K562 (cell line): ENCODE measurements at regions not wholly inside any gene's neighbourhood (a gene's known extent, or its start where the extent isn't known, plus 50 kb on each side); places are given as distances from the start of the nearest gene placed in this dataset.

ENCODE experiments used
- ATAC-seq: fragments of 200-7000 bp; cut with Tn5 transposase; 3 replicates; pipeline ENCODE4 v1.9.1; 2020; ENCODE audit warnings: moderate library complexity
- BruUV-seq: library from RNA; stranded (reverse); fragments of 400-500 nt; replicated peaks from 2 replicates; lab custom pipeline; 2021; lab: Mats Ljungman, UMichigan
- CTCF ChIA-PET: fragments of 300-600 bp; formaldehyde crosslinking; extraction: SDS; loops from one replicate; lab custom pipeline; 2021; ENCODE audit warnings: low intra/inter-chr PET ratio; lab: Yijun Ruan, JAX
- POLR2A ChIA-PET: fragments of 300-600, 350-650 bp; sonication (Branson Sonifier 250); formaldehyde crosslinking; extraction: SDS; loops from one replicate; lab custom pipeline; 2021; ENCODE audit warnings: antibody characterized with exemption, inconsistent platforms; lab: Yijun Ruan, JAX
- DNase-seq, 4 experiments: peaks; one replicate each; pipeline versions ENCODE4 v3.0.0 to v3.0.0-alpha.2; 2011 to 2018; ENCODE audit warnings: low spot score in 3 of 4, mixed read lengths in 3 of 4; ENCODE audit errors: extremely low read depth in 1 of 4
- FAIRE-seq: peaks from 2 replicates; lab custom pipeline; 2011; peaks lifted over from hg19 to GRCh38; lab: Jason Lieb, UNC
- H2AFZ ChIP-seq: 2 replicates; pipeline ENCODE4 v1.6.0; 2011; ENCODE audit warnings: low read depth, low read length, control low read depth, inconsistent platforms
- H3K27ac ChIP-seq: fragments of 200-600 bp; 3 replicates; pipeline ENCODE4 v1.8.0; 2011; ENCODE audit warnings: low read depth, mild to moderate bottlenecking, control low read depth, inconsistent platforms, low read length, moderate library complexity, mixed read lengths; ENCODE audit errors: extremely low read depth
- H3K27me3 ChIP-seq, 2 experiments: fragments of 300-600 bp in 1 of 2; 2 replicates in 1 of 2; 3 replicates in 1 of 2; pipeline versions ENCODE4 v1.6.0 to v1.8.0; 2011; ENCODE audit warnings: inconsistent platforms in 2 of 2, low read length in 2 of 2, mild to moderate bottlenecking in 1 of 2, mixed read lengths in 1 of 2, moderate library complexity in 1 of 2; ENCODE audit not compliant: control insufficient read depth in 2 of 2, insufficient read depth in 2 of 2
- H3K36me3 ChIP-seq: fragments of 300-600 bp; 3 replicates; pipeline ENCODE4 v1.8.0; 2011; ENCODE audit warnings: mild to moderate bottlenecking, low read length, inconsistent platforms; ENCODE audit not compliant: control insufficient read depth, insufficient read depth
- H3K4me1 ChIP-seq, 2 experiments: fragments of 200-600 bp in 1 of 2; replicated peaks in 1 of 2; 2 replicates in 1 of 2; 3 replicates in 1 of 2; pipeline versions ENCODE4 v1.5.1 to v1.8.0; 2011; ENCODE audit warnings: inconsistent platforms in 2 of 2, low read length in 2 of 2, mild to moderate bottlenecking in 1 of 2, mixed read lengths in 1 of 2, moderate library complexity in 1 of 2; ENCODE audit not compliant: control insufficient read depth in 2 of 2, insufficient read depth in 2 of 2
- H3K4me2 ChIP-seq: 2 replicates; pipeline ENCODE4 v1.6.1; 2011; ENCODE audit warnings: low read length, control low read depth, inconsistent platforms, mixed read lengths; ENCODE audit not compliant: insufficient read depth
- H3K4me3 ChIP-seq: fragments of 200-600 bp; sonication (generic), shearing (Covaris generic); 2 replicates; pipeline ENCODE4 v1.5.1; 2016; ENCODE audit warnings: control low read depth, inconsistent platforms
- H3K79me2 ChIP-seq: fragments of 200-600 bp; 3 replicates; pipeline ENCODE4 v1.8.0; 2011; ENCODE audit warnings: low read length, inconsistent platforms; ENCODE audit not compliant: control insufficient read depth, insufficient read depth
- H3K9ac ChIP-seq, 2 experiments: 2 replicates each; pipeline versions ENCODE4 v1.6.0 to v1.6.1; 2011; ENCODE audit warnings: low read depth in 2 of 2, low read length in 2 of 2, control low read depth in 1 of 2, inconsistent platforms in 1 of 2, mild to moderate bottlenecking in 1 of 2, mixed read lengths in 1 of 2; ENCODE audit not compliant: insufficient read depth in 1 of 2
- H3K9me1 ChIP-seq: one replicate; pipeline ENCODE4 v1.6.0; 2011; ENCODE audit warnings: inconsistent platforms, mild to moderate bottlenecking, low read length, moderate library complexity; ENCODE audit not compliant: control insufficient read depth, insufficient read depth
- H3K9me3 ChIP-seq: replicated peaks from 2 replicates; pipeline ENCODE4 v1.5.1; 2011; ENCODE audit warnings: low read depth, low read length, inconsistent platforms; ENCODE audit not compliant: control insufficient read depth, insufficient read depth
- H4K20me1 ChIP-seq: replicated peaks from 2 replicates; pipeline ENCODE4 v1.6.1; 2011; ENCODE audit warnings: low read length, inconsistent platforms, mixed read lengths; ENCODE audit not compliant: control insufficient read depth, insufficient read depth
- ARHGAP35 ChIP-seq: fragments of 450-650 bp; IDR thresholded peaks from 2 replicates; pipeline ENCODE4 v1.6.1; 2018; ENCODE audit not compliant: partially characterized antibody
- ARID1B ChIP-seq: fragments of 450-650 bp; IDR thresholded peaks from 2 replicates; pipeline ENCODE4 v1.6.1; 2016; ENCODE audit warnings: antibody characterized with exemption, mild to moderate bottlenecking, inconsistent platforms
- CBX8 ChIP-seq: fragments of 200-600 bp; sonication (generic); IDR thresholded peaks from 2 replicates; pipeline ENCODE4 v1.6.1; 2012; ENCODE audit warnings: borderline replicate concordance, mixed run types, low read depth, mild to moderate bottlenecking, moderate library complexity, mixed read lengths, low read length, control low read depth, inconsistent platforms; ENCODE audit not compliant: poor library complexity, severe bottlenecking; ENCODE audit errors: extremely low read depth
- CC2D1A ChIP-seq: fragments of 450-650 bp; IDR thresholded peaks from 2 replicates; pipeline ENCODE4 v1.6.1; 2017; ENCODE audit warnings: mild to moderate bottlenecking
- FOXJ2 ChIP-seq: fragments of 200-800 bp; sonication (Bioruptor generic); IDR thresholded peaks from 2 replicates; pipeline ENCODE4 v1.6.1; 2016; ENCODE audit warnings: missing genetic modification characterization, missing compliant biosample characterization
- ID3 ChIP-seq, 2 experiments: fragments of 250-450 bp in 1 of 2; fragments of 450-650 bp in 1 of 2; sonication (Bioruptor Pico) in 1 of 2; IDR thresholded peaks; 2 replicates each; pipeline versions ENCODE4 v1.6.1 to v1.8.0; 2016 to 2021; ENCODE audit warnings: mild to moderate bottlenecking in 2 of 2, moderate library complexity in 2 of 2, missing compliant biosample characterization in 1 of 2, missing genetic modification characterization in 1 of 2
- JUNB ChIP-seq: fragments of 450-650 bp; formaldehyde crosslinking; conservative IDR thresholded peaks from 2 replicates; pipeline ENCODE4 v1.4.0; 2020; ENCODE audit warnings: mild to moderate bottlenecking
- NCOR1 ChIP-seq: fragments of 450-650 bp; IDR thresholded peaks from 2 replicates; pipeline ENCODE4 v1.6.1; 2016; ENCODE audit warnings: mild to moderate bottlenecking, moderate library complexity
- RFX5 ChIP-seq: IDR thresholded peaks from 2 replicates; pipeline ENCODE4 v1.6.1; 2011; ENCODE audit warnings: low read depth, mild to moderate bottlenecking, improper control_type of control experiment, low read length
- SAFB2 ChIP-seq: fragments of 200-400 bp; formaldehyde crosslinking; IDR thresholded peaks from 2 replicates; pipeline ENCODE4 v1.6.1; 2018; ENCODE audit warnings: borderline replicate concordance, low read length, low read depth, moderate library complexity; ENCODE audit not compliant: severe bottlenecking
- UBTF ChIP-seq, 2 experiments: IDR thresholded peaks; 2 replicates each; pipeline ENCODE4 v1.6.1; 2012; ENCODE audit warnings: improper control_type of control experiment in 2 of 2, low read depth in 2 of 2, low read length in 2 of 2, borderline replicate concordance in 1 of 2
- YBX1 ChIP-seq: fragments of 450-650 bp; IDR thresholded peaks from 2 replicates; pipeline ENCODE4 v1.7.1; 2016; ENCODE audit warnings: mild to moderate bottlenecking
- ZBTB7A ChIP-seq: IDR thresholded peaks from 2 replicates; pipeline ENCODE4 v1.6.1; 2011; ENCODE audit warnings: low read depth, mild to moderate bottlenecking, low read length, moderate library complexity, borderline replicate concordance; ENCODE audit not compliant: control insufficient read depth
- ZNF140 ChIP-seq: fragments of 250-450 bp; sonication (Bioruptor Pico); IDR thresholded peaks from 2 replicates; pipeline ENCODE4 v1.8.0; 2021; ENCODE audit warnings: moderate library complexity, mild to moderate bottlenecking, inconsistent platforms
- WGBS: fragments of 100-300 bp; shearing (Covaris generic); methylation state at CpG from one replicate; pipeline ENCODE4 v1.1.6; 2016; ENCODE audit warnings: low coverage, mixed read lengths; ENCODE audit not compliant: insufficient coverage; ENCODE audit errors: missing lambda C conversion rate; 5-methylcytosine and 5-hydroxymethylcytosine counted together
- in situ Hi-C: fragments of 300-500 bp; cut with MboI; formaldehyde crosslinking; loops from 4 replicates; pipeline ENCODE4 v1.15.0; 2018; ENCODE audit warnings: inconsistent platforms, mixed read lengths
- intact Hi-C: fragments of 100-400 bp; cut with micrococcal nuclease; formaldehyde crosslinking; loops from 2 replicates; pipeline ENCODE4 v1.14.2; 2022
- TF ChIP-seq, protein P1 (sequence below): sonication (generic); formaldehyde crosslinking; IDR thresholded peaks from 2 replicates; pipeline ENCODE4 v1.8.0; 2023; ENCODE audit warnings: missing genetic modification reagents, mild to moderate bottlenecking, borderline replicate concordance

DNA sequence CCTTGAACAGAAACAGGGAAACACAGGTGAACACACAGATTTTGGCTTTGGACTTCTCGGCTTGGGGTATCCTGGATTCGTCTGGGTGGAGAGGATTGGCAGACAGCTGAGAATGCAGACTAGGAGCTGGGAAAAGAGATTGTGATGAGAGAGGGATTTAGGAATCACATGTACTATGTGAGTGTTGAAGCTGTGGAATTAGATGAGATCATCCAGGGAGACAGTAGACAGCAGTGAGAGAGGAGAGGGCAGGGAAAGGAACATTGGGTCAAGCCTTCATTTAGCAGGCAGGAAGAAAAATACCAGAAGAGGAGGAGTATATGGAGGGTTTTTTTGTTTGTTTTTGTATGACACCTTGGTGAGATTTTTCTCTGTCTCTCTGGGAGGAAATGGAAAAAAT, 262.1 kb upstream of the TBL1XR1 start:
- H2AFZ ChIP-seq = no peak overlapping the region
- intact Hi-C loops = no loop called here
- no peak overlapping the region for H3K9ac ChIP-seq
- H3K4me3 ChIP-seq = no peak overlapping the region
- ATAC-seq = no peak
- no peaks in the 10 kb centered on the region for H3K4me1 ChIP-seq
- H4K20me1 ChIP-seq = no peaks in the 10 kb centered on the region
- H3K9me3 ChIP-seq = no peaks in the 10 kb centered on the region; the same call in 1 of the 2 replicates
- no peak for DNase-seq
- H3K27ac ChIP-seq = no peak overlapping the region
- H3K27me3 ChIP-seq = no peaks in the 10 kb centered on the region
- no peak overlapping the region for H3K4me2 ChIP-seq
- H3K79me2 ChIP-seq = no peaks in the 10 kb centered on the region
- no peak for FAIRE-seq
- in situ Hi-C loops = no loop called here
- no peaks in the 10 kb centered on the region for H3K36me3 ChIP-seq
- CTCF ChIA-PET = no interaction called here
- H3K9me1 ChIP-seq = no peaks in the 10 kb centered on the region
- WGBS = 27% methylated on average over 2 of the region's 2 CpGs
- BruUV-seq = no TSS peak
- POLR2A ChIA-PET = no interaction called here
- TF ChIP-seq CC2D1A = no peak
- TF ChIP-seq, protein P1, sequence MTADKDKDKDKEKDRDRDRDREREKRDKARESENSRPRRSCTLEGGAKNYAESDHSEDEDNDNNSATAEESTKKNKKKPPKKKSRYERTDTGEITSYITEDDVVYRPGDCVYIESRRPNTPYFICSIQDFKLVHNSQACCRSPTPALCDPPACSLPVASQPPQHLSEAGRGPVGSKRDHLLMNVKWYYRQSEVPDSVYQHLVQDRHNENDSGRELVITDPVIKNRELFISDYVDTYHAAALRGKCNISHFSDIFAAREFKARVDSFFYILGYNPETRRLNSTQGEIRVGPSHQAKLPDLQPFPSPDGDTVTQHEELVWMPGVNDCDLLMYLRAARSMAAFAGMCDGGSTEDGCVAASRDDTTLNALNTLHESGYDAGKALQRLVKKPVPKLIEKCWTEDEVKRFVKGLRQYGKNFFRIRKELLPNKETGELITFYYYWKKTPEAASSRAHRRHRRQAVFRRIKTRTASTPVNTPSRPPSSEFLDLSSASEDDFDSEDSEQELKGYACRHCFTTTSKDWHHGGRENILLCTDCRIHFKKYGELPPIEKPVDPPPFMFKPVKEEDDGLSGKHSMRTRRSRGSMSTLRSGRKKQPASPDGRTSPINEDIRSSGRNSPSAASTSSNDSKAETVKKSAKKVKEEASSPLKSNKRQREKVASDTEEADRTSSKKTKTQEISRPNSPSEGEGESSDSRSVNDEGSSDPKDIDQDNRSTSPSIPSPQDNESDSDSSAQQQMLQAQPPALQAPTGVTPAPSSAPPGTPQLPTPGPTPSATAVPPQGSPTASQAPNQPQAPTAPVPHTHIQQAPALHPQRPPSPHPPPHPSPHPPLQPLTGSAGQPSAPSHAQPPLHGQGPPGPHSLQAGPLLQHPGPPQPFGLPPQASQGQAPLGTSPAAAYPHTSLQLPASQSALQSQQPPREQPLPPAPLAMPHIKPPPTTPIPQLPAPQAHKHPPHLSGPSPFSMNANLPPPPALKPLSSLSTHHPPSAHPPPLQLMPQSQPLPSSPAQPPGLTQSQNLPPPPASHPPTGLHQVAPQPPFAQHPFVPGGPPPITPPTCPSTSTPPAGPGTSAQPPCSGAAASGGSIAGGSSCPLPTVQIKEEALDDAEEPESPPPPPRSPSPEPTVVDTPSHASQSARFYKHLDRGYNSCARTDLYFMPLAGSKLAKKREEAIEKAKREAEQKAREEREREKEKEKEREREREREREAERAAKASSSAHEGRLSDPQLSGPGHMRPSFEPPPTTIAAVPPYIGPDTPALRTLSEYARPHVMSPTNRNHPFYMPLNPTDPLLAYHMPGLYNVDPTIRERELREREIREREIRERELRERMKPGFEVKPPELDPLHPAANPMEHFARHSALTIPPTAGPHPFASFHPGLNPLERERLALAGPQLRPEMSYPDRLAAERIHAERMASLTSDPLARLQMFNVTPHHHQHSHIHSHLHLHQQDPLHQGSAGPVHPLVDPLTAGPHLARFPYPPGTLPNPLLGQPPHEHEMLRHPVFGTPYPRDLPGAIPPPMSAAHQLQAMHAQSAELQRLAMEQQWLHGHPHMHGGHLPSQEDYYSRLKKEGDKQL (CRISPR knock-in tag) = no peak
- TF ChIP-seq ARHGAP35 = no peak
- TF ChIP-seq RFX5 = no peak
- TF ChIP-seq CBX8 = no peak
- no peak for TF ChIP-seq ZBTB7A
- TF ChIP-seq UBTF (IDR thresholded peaks at IDR 0.05; ENCODE audit: borderline replicate concordance in 1 of 2, low read depth in 2 of 2, low read length in 2 of 2) = no peak
- TF ChIP-seq ZNF140 = no peak
- TF ChIP-seq ID3 (CRISPR knock-in tag; IDR thresholded peaks at IDR 0.05) = no peak
- TF ChIP-seq ID3 (tag; IDR thresholded peaks at IDR 0.05) = no peak
- TF ChIP-seq FOXJ2 (tag) = no peak
- no peak for TF ChIP-seq SAFB2
- no peak for TF ChIP-seq YBX1
- no peak for TF ChIP-seq NCOR1
- no peak for TF ChIP-seq JUNB
- TF ChIP-seq ARID1B = no peak
